ENCODE measurements at regions not wholly inside any gene's neighbourhood (a gene's known extent, or its start where the extent isn't known, plus 50 kb on each side); places are given as distances from the start of the nearest gene placed in this dataset.

DNA sequence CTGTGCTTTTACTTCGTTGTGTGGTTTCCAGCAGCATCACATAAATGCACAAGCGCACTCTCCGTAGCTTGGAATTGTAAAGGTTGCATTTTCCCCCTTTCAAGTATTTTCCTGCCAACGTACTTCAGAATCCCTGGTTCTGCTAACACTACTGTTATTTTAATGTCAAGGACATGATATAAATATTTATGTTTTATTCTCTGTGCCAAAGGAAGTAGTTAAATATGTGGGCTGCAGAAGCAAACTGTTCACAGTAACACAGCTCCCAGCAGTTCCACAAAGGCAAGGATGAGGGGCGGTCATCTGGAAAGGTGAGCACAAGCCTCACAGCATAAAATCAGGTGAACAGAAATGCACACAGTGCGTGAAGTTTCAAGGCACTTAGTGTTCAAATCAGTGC, 85.3 kb upstream of the PDE10A start:
- peaks cover 8% of the 10 kb centered on the region for H3K9me3 Mint-ChIP-seq
- ATAC-seq (replicated peaks), result no peak
- H3K36me3 Mint-ChIP-seq (ENCODE audit: low read depth), result no peaks in the 10 kb centered on the region
- no peaks in the 10 kb centered on the region for H3K4me1 Mint-ChIP-seq
- H3K27ac Mint-ChIP-seq, result no peak overlapping the region
- H3K4me3 Mint-ChIP-seq, result no peak overlapping the region
- no peaks in the 10 kb centered on the region for H3K27me3 Mint-ChIP-seq

DNA sequence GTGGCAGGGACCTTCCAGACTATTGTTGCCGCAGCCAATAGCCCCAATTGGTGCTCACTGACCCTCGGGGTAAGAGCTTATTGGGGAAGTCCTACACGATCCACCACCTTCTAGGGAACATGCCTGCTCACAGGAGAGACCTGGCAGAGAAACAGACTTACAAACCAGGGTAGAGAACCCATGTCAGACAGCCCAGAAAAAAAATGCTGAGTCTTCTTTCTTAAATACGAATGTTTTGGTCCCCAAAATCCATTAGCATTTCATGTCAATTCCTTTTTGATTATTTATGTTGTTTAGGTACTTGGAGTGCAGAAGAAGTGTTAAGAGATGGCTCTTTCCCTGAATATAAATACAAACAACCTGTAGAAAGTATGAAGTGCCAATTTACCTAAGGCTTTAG, 84.9 kb upstream of the PDE10A start:
- Mint-ChIP-seq H3K4me3 (no peak overlapping the region), H3K36me3 (ENCODE audit: low read depth) (no peaks in the 10 kb centered on the region), H3K9me3 (peaks cover 8% of the 10 kb centered on the region), H3K4me1 (no peaks in the 10 kb centered on the region), H3K27ac (no peak overlapping the region), H3K27me3 (no peaks in the 10 kb centered on the region)
- ATAC-seq (replicated peaks), result no peak

DNA sequence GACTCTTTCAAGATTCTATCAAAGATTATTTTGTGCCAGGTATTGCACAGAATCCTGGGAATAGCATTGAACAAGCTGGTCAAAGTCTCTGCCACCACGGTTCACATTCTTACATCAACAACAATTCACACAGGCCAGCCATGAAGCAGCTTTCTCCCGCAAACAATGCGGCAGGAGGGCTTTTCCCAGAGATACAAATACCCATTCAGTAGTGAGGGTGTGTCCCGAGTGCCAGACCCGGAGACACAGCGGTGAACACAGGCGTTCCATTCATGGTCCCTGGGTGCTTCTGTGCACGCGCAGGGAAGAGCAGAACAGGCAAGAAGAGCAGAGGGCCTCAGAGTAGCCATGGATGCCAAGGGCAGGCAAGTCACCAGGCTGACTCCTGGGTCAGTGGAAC, 83.3 kb upstream of the PDE10A start:
- H3K4me1 Mint-ChIP-seq, result no peaks in the 10 kb centered on the region
- H3K36me3 Mint-ChIP-seq (ENCODE audit: low read depth), result no peaks in the 10 kb centered on the region
- H3K27ac Mint-ChIP-seq, result no peak overlapping the region
- H3K9me3 Mint-ChIP-seq, result peaks cover 8% of the 10 kb centered on the region
- no peaks in the 10 kb centered on the region for H3K27me3 Mint-ChIP-seq
- no peak for ATAC-seq (replicated peaks)
- H3K4me3 Mint-ChIP-seq, result no peak overlapping the region

DNA sequence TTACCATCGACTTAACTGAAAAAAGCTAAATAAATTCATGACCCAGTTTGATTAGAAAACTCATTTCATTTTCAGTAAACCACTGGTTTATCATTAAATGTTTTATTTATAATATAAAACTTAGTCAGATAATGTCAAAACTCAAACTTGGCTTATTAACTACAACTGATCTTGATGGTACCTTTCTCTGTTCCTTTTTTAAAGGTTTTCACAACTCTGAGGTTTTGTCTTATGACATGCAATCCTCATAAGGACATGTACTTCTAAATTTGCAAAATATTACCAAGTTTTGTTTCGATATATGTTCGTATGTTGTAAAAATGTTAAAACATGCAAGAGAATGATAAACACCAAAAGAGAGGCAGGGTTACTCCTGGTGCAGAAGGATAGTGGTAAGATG, 82.5 kb upstream of the PDE10A start:
- Mint-ChIP-seq H3K4me3 (no peak overlapping the region), H3K9me3 (peaks cover 10% of the 10 kb centered on the region), H3K4me1 (no peaks in the 10 kb centered on the region), H3K27ac (no peak overlapping the region), H3K36me3 (ENCODE audit: low read depth) (no peaks in the 10 kb centered on the region), H3K27me3 (no peaks in the 10 kb centered on the region)
- no peak for ATAC-seq (replicated peaks)

DNA sequence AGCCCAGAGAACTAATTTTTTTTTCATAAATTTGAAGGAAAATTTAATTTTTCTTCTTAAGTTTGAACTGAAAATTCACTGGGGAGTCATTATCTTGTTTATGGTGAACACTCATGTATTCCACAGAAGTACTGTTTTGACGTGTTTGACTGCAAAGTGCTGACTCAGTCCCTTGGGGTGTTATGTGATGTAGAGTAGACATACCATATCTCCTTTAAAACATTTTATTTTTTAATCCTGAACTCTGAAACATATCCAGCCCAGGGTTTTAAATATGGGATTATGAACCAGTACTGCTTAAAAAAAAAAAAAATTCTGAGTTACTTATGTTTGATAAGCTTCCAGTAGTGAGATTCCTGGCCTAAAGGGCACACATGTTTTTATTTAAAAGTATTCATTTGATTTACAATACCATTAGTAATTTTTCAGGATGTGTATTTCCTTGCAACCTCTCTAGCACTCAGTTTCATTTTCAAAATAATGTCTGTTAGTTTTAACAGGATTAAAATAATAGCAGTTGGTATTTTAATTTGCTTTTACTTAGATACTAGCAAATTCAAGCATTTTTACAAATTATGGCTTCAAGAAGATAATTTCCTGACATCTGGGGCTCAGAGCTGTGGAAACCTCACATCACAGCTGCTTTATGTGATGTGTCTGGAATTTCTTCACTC, 81.7 kb upstream of the PDE10A start:
- Mint-ChIP-seq H3K4me1 (no peaks in the 10 kb centered on the region), H3K27ac (no peak overlapping the region), H3K4me3 (no peak overlapping the region), H3K9me3 (peaks cover 8% of the 10 kb centered on the region), H3K36me3 (ENCODE audit: low read depth) (no peaks in the 10 kb centered on the region), H3K27me3 (no peaks in the 10 kb centered on the region)
- ATAC-seq (replicated peaks), result no peak

DNA sequence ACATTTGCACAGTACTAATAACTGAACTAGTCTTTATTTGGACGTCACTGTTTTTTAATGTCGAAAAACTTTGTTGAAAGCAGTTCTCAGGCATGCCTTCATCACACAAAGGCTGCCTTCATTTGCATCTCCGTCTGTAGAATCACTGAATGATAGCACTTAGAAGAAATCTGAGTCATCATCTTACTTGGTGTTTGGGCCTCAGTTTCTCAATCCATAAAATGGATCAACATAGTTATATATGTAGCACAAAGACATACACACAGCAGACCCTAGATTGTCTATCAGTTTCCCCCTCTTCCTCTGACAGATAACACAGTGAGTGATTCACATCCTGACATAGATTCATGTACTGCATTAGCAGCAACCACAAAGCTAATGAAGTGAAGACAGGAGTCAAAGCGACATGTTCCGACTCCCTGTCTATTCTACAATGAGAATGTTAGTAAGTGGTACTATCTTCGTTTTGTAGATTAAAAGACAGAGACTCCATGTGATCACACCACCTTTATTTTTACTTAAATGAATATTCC, 80.4 kb upstream of the PDE10A start:
- Mint-ChIP-seq H3K36me3 (ENCODE audit: low read depth) (no peaks in the 10 kb centered on the region), H3K9me3 (peaks cover 9% of the 10 kb centered on the region), H3K4me1 (no peaks in the 10 kb centered on the region), H3K27ac (no peak overlapping the region), H3K27me3 (no peaks in the 10 kb centered on the region), H3K4me3 (no peak overlapping the region)
- ATAC-seq (replicated peaks), result no peak

DNA sequence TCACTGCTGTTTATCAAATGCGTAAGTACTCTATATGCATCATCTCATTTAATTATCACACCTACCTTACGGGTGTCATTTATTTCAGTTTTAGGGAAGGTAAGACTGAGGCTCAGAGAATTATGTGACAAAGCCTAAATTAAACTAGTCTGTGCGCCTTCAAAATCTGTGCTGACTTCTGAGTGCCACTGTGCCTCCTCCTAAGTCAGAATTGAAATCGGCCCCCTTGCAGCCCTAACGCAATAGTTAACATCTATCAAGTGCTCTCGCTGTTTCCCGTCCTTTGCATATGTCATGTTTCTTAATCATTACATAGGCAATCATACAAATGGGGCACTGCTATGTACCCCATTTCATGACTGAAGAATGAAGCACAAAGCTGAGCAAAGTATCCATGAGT, 79.0 kb upstream of the PDE10A start:
- Mint-ChIP-seq H3K36me3 (ENCODE audit: low read depth) (no peaks in the 10 kb centered on the region), H3K4me3 (no peak overlapping the region), H3K9me3 (peaks cover 13% of the 10 kb centered on the region), H3K4me1 (no peaks in the 10 kb centered on the region), H3K27ac (no peak overlapping the region), H3K27me3 (no peaks in the 10 kb centered on the region)
- ATAC-seq (replicated peaks), result no peak

DNA sequence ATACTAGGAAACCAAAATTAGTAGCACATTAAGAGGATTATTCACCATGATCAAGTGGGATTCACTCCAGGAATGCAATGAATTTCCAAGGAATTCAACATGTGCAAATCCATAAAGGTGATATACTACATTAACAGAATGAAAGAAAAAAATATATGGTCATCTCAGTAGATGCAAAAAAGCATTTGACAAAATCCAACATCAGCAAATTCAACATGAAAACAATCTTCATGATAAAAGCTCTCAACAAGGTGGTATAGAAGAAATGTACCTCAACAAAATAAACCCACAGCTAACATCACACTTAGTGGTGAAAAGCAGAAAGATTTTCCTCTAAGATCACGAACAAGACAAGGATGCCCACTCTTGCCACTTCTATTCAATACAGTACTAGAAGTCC, 74.4 kb upstream of the PDE10A start:
- no peaks in the 10 kb centered on the region for H3K36me3 Mint-ChIP-seq (ENCODE audit: low read depth)
- H3K27me3 Mint-ChIP-seq, result peaks cover 8% of the 10 kb centered on the region
- no peak overlapping the region for H3K4me3 Mint-ChIP-seq
- H3K9me3 Mint-ChIP-seq, result peaks cover 28% of the 10 kb centered on the region
- H3K4me1 Mint-ChIP-seq, result no peaks in the 10 kb centered on the region
- H3K27ac Mint-ChIP-seq, result no peak overlapping the region
- ATAC-seq (replicated peaks), result no peak

DNA sequence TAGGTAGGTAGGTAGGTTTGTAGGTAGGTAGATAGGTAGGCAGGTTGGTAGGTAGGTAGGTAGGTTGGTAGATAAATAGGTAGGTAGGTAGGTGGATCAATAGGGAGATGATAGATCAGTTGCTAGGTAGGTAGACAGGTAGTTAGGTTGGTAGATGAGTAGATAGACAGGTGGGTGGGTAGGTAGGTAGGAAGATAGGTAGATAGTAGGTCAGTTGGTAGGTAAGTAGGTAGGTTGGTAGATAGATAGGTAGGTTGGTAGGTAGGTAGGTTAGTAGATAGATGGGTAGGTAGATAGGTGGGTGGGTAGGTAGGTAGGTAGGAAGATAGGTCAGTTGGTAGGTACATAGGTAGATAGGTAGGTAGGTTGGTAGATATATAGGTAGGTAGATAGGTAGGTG, 72.0 kb upstream of the PDE10A start:
- H3K9me3 Mint-ChIP-seq, result peaks cover 24% of the 10 kb centered on the region
- H3K27me3 Mint-ChIP-seq, result peaks cover 8% of the 10 kb centered on the region
- no peak overlapping the region for H3K4me3 Mint-ChIP-seq
- H3K4me1 Mint-ChIP-seq, result no peaks in the 10 kb centered on the region
- ATAC-seq (replicated peaks), result no peak
- no peaks in the 10 kb centered on the region for H3K36me3 Mint-ChIP-seq (ENCODE audit: low read depth)
- H3K27ac Mint-ChIP-seq, result no peak overlapping the region

DNA sequence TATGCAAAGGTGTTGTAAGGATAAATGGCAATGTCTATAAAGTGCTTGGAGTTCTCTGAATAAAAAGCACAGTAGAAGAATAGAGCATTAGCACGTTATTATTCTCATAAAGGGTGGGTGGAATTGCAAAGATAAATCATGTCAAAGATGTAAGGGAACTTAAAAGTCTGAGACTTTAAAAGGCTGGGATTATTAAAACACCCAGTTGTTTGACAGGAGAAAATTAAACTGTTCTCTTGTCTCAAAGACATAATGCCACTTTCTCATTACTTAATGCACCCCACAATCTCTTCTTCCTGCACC, 70.4 kb upstream of the PDE10A start:
- Mint-ChIP-seq H3K4me1 (no peaks in the 10 kb centered on the region), H3K9me3 (peaks cover 19% of the 10 kb centered on the region), H3K27ac (no peak overlapping the region), H3K4me3 (no peak overlapping the region), H3K27me3 (peaks cover 8% of the 10 kb centered on the region), H3K36me3 (ENCODE audit: low read depth) (no peaks in the 10 kb centered on the region)
- no peak for ATAC-seq (replicated peaks)

DNA sequence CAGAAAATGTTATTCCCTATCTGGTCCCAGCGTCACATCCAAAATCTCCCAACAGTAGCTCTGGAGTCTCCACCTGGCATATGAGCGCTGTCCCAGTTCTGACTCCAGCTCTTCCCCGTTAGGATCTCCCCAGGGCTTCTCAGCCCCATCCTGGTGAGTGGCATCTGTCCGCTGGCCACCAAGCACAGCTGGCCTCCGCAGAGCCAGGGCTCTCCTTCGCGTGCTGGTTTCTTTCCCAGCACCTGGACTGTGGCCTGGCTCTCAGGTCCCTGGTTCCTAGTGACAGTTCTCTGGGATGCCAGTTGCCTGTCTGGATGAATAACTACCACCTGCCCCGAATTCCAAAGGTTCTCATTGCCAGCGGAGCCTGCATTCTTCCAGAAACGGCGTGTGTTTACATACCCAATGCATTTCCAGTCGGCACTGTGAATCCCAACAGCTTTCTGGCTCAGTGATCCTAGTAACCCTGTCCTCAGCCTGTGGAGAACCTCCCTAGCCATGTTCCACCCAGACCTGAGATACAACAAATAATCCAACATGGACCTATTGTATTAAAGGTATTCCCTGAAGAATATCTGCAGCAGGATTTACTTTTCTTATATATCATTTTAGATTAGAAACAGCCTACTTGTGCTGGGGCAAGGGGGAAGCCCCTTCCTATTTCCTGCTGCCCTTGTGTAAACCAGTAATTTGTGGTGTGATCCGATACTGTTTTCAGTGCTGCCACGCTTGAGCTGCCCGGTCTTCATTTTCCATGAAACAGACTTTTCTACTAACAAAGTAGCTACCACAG, 69.9 kb upstream of the PDE10A start:
- no peaks in the 10 kb centered on the region for H3K36me3 Mint-ChIP-seq (ENCODE audit: low read depth)
- no peak for ATAC-seq (replicated peaks)
- H3K4me1 Mint-ChIP-seq, result no peaks in the 10 kb centered on the region
- peaks cover 8% of the 10 kb centered on the region for H3K27me3 Mint-ChIP-seq
- H3K27ac Mint-ChIP-seq, result no peak overlapping the region
- no peak overlapping the region for H3K4me3 Mint-ChIP-seq
- peaks cover 19% of the 10 kb centered on the region for H3K9me3 Mint-ChIP-seq

DNA sequence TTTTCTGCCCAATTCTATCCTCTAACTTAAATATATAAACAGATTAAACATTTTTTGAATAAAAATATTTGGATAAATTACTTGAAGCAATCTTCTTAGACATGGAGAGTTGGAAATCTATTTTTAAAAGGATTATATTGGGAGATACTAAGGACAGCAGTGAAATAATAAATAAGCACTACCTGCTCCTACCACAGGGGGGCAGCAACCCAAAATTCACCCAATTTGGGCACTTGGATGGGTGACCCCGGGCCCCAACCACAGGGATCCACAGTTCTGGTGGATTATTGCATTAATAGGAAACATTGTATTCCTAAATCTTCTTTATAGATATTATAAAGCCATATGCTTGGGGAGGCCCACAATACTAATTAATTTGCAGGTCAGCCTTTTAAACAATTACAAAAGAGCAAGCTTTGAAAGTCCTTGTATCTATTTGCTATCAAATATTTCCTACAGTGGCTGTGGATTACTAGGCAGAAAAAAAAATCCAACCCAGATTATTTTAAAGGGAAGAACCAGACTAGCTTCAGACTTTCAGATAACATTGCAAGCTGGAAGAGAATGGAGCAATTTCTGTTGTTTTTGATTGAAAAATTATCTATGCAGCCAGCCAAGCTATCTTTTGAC, 66.4 kb upstream of the PDE10A start:
- Mint-ChIP-seq H3K27ac (no peak overlapping the region), H3K27me3 (peaks cover 7% of the 10 kb centered on the region), H3K4me1 (no peaks in the 10 kb centered on the region), H3K4me3 (no peak overlapping the region), H3K36me3 (ENCODE audit: low read depth) (no peaks in the 10 kb centered on the region), H3K9me3 (no peaks in the 10 kb centered on the region)
- ATAC-seq (replicated peaks), result no peak

DNA sequence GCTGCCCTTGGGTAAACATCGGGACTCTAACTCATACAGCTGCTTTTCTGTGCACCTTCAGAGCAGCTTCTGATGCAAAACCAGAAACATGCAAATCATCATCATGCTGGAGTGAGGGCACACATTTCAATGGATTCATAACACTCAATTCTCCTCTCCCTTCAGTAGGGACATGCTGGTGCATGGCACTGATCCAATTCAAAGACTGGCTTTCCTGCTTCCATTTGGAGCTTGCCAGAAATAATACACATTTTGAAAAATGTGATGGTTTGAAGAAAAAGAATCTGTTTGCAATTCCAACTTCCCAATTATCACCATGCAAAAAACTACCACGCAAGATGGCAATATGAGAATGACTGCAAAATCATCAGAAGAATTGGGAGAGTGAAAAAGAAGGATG, 65.2 kb upstream of the PDE10A start:
- Mint-ChIP-seq H3K9me3 (no peaks in the 10 kb centered on the region), H3K36me3 (ENCODE audit: low read depth) (no peaks in the 10 kb centered on the region), H3K4me3 (no peak overlapping the region), H3K27ac (no peak overlapping the region), H3K4me1 (no peaks in the 10 kb centered on the region), H3K27me3 (peaks cover 7% of the 10 kb centered on the region)
- no peak for ATAC-seq (replicated peaks)

DNA sequence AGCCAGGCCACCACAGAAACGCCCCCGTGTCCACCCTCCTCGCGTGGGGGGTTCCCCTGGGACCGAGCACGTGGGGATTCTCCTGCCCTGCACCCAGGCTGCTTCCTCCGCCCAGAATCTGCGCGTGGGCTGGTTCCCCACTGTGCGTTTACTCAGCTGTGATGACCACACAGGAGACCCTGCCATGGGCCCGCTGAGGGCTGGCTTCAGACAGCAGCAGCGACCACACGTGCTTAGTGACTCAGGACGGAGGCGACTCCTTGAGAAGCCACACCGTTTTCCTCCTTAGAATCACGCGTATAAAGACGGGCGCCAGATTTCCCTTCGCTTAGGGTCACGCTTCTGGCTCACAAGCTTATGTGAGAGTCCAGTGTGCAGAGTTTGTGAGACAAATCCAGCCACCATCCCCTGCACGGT, 63.9 kb upstream of the PDE10A start:
- H3K36me3 Mint-ChIP-seq (ENCODE audit: low read depth), result no peaks in the 10 kb centered on the region
- H3K27ac Mint-ChIP-seq, result no peak overlapping the region
- H3K4me3 Mint-ChIP-seq, result no peak overlapping the region
- no peaks in the 10 kb centered on the region for H3K4me1 Mint-ChIP-seq
- peaks cover 7% of the 10 kb centered on the region for H3K27me3 Mint-ChIP-seq
- no peaks in the 10 kb centered on the region for H3K9me3 Mint-ChIP-seq
- ATAC-seq (replicated peaks), result no peak

DNA sequence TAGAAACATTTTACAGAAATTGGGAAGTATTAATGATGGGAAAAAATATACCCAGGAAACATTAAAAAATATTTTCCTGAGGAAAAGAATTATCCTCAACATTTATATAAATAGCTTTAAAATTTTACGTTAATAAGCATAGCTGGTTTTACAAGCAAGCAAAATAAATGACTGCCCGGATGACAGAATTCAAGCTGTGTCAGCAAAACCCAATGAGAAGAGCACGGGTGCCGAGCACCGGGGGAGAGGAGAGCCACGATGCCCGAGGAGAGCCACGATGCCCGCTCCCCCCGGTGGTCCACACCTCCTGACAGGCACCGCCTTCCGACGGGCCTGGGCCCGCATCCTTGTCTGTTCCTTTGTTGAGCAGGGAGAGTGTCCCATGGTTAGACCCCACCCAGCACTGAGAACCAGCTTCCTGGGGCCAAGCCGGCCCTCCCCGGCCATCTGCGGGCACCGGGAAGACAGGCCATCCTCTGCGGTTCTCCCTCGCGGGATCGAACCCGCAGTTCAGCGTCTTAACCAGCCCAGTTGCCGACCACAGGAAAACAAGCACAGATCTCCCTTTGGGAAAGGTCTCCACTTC, 63.3 kb upstream of the PDE10A start:
- ATAC-seq (replicated peaks), result no peak
- H3K27me3 Mint-ChIP-seq, result peaks cover 7% of the 10 kb centered on the region
- H3K4me1 Mint-ChIP-seq, result no peaks in the 10 kb centered on the region
- no peaks in the 10 kb centered on the region for H3K36me3 Mint-ChIP-seq (ENCODE audit: low read depth)
- H3K9me3 Mint-ChIP-seq, result no peaks in the 10 kb centered on the region
- H3K27ac Mint-ChIP-seq, result no peak overlapping the region
- no peak overlapping the region for H3K4me3 Mint-ChIP-seq

All from activated T-helper 17 cell treated with anti-CD3 and anti-CD28 coated beads, Interleukin-2, amount 50 U/mL, for 72 hours (primary cell).